MCF 10A (cell line): ENCODE measurements at regions not wholly inside any gene's neighbourhood (a gene's known extent, or its start where the extent isn't known, plus 50 kb on each side); places are given as distances from the start of the nearest gene placed in this dataset.

ENCODE experiments used
- BruUV-seq: library from RNA; stranded (reverse); fragments of 400-500 nt; replicated peaks from 2 replicates; lab custom pipeline; 2021; lab: Mats Ljungman, UMichigan
- CTCF ChIA-PET: fragments of 300-600 bp; sonication (Branson Sonifier 250); formaldehyde crosslinking; extraction: SDS; loops from one replicate; lab custom pipeline; 2021; ENCODE audit warnings: antibody characterized with exemption, inconsistent platforms; lab: Yijun Ruan, JAX
- POLR2A ChIA-PET: fragments of 300-600, 350-650 bp; sonication (Branson Sonifier 250); formaldehyde crosslinking; extraction: SDS; loops from one replicate; lab custom pipeline; 2020; ENCODE audit warnings: antibody characterized with exemption, inconsistent platforms; lab: Yijun Ruan, JAX
- DNase-seq: peaks from one replicate; pipeline ENCODE4 v3.0.0-alpha.2; 2018; ENCODE audit not compliant: unreplicated experiment
- H3K27ac Mint-ChIP-seq: one replicate; pipeline ENCODE4 v1.8.0; 2022; ENCODE audit warnings: mild to moderate bottlenecking, low read depth, mixed read lengths; ENCODE audit not compliant: unreplicated experiment
- H3K27me3 Mint-ChIP-seq: one replicate; pipeline ENCODE4 v1.8.0; 2022; ENCODE audit warnings: mixed read lengths; ENCODE audit not compliant: insufficient read depth, unreplicated experiment
- H3K36me3 Mint-ChIP-seq: one replicate; pipeline ENCODE4 v1.8.0; 2022; ENCODE audit warnings: mild to moderate bottlenecking, moderate library complexity, mixed read lengths; ENCODE audit not compliant: insufficient read depth, unreplicated experiment
- H3K4me1 Mint-ChIP-seq: one replicate; pipeline ENCODE4 v1.8.0; 2022; ENCODE audit warnings: mixed read lengths; ENCODE audit not compliant: insufficient read depth, unreplicated experiment
- H3K4me3 Mint-ChIP-seq: one replicate; pipeline ENCODE4 v1.8.0; 2022; ENCODE audit warnings: mild to moderate bottlenecking, moderate library complexity, mixed read lengths; ENCODE audit not compliant: unreplicated experiment
- H3K9me3 Mint-ChIP-seq: one replicate; pipeline ENCODE4 v1.8.0; 2022; ENCODE audit warnings: mixed read lengths; ENCODE audit not compliant: unreplicated experiment
- CTCF ChIP-seq: fragments of 200-600 bp; IDR thresholded peaks from one replicate; pipeline ENCODE4 v1.8.0; 2022; ENCODE audit warnings: antibody characterized with exemption, mild to moderate bottlenecking; ENCODE audit not compliant: unreplicated experiment
- intact Hi-C: fragments of 100-400 bp; cut with micrococcal nuclease; formaldehyde crosslinking; loops from 2 replicates; pipeline ENCODE4 v1.14.1; 2022

DNA sequence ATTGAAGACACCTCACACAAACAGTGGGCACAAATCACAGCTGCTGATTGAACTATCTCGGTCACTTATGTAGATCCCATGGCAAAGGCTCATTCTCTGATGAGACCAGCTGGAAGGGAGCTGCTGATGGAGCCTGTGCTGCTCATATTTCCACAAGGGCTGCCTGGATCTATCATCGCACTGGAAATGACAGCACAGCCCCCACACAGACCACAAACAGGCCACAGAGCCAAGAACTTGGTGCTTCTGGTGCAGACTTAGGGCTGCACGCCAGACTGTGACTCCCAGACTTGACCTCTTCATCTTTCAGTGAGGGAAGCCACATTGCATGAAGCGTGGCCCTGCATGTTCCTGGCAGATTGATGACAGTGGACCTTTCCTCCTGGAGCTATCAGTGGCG is 197.6 kb downstream of the MINAR1 start:
- no TSS peak for BruUV-seq
- no peak for DNase-seq
- H3K27ac Mint-ChIP-seq = no peak overlapping the region
- H3K4me3 Mint-ChIP-seq = no peak overlapping the region
- no peak for TF ChIP-seq CTCF
- ChIA-PET POLR2A (no interaction called here), CTCF (interaction anchor here (0.9 to 1.0 kb wide), 3 partner anchors 9 to 32 kb away, joined by 3 read pairs; no protein-coding TSS in a partner anchor)
- peaks cover 28% of the 10 kb centered on the region for H3K27me3 Mint-ChIP-seq
- intact Hi-C loops = no loop called here
- H3K36me3 Mint-ChIP-seq = no peaks in the 10 kb centered on the region
- no peaks in the 10 kb centered on the region for H3K4me1 Mint-ChIP-seq
- H3K9me3 Mint-ChIP-seq = no peaks in the 10 kb centered on the region

GRCh38 chr15:79632457-79632856 is 200.3 kb downstream of the MINAR1 start:
- H3K27ac Mint-ChIP-seq = no peak overlapping the region
- H3K9me3 Mint-ChIP-seq = no peaks in the 10 kb centered on the region
- H3K27me3 Mint-ChIP-seq = peaks cover 7% of the 10 kb centered on the region
- H3K4me1 Mint-ChIP-seq = no peaks in the 10 kb centered on the region
- POLR2A ChIA-PET = no interaction called here
- CTCF ChIA-PET = interaction anchor here (1.0 kb wide), 1 partner anchor 33 kb away, joined by 3 read pairs; no protein-coding TSS in a partner anchor
- intact Hi-C loops = no loop called here
- no peak for TF ChIP-seq CTCF
- H3K36me3 Mint-ChIP-seq = no peaks in the 10 kb centered on the region
- no peak for DNase-seq
- BruUV-seq = no TSS peak
- H3K4me3 Mint-ChIP-seq = no peak overlapping the region

DNA sequence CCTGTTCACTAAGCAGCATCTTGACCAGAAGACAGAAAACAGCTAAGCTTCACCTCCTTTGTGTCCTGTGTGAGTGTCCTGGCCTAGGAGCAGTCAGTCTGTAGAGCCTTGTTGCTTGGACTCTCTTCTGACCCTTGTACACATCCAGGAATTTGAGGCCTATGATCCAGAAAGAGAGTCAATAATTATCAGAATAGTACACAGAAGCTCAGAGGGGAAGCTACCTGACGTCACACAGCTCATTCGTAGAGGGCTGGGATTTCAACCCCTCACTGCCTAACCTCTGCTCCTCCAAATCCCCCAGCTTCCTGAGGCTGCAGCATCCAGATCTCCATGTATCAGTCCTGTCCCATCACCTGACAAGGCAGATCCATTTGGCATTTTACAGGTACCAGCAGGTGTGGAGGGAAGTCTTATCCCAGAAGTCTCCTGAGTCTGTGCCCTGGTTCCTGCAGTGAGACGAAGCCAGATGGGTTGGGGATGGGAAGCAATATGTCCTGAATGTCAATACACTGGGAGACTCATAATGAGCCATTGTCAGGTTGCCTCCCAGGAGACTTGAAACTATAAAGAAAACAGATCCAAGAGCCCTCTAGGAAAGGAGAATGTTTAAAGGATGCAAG is 203.1 kb downstream of the MINAR1 start:
- peaks cover 1% of the 10 kb centered on the region for H3K4me1 Mint-ChIP-seq
- BruUV-seq = no TSS peak
- no peak overlapping the region for H3K4me3 Mint-ChIP-seq

More for the DNA sequence above, 203.1 kb downstream of the MINAR1 start:
- Mint-ChIP-seq H3K27ac (no peak overlapping the region), H3K9me3 (no peaks in the 10 kb centered on the region), H3K36me3 (no peaks in the 10 kb centered on the region), H3K27me3 (no peaks in the 10 kb centered on the region)
- ChIA-PET CTCF (no interaction called here), POLR2A (no interaction called here)
- DNase-seq = no peak
- intact Hi-C loops = no loop called here
- TF ChIP-seq CTCF = no peak
